H1 (cell line): ENCODE measurements at regions not wholly inside any gene's neighbourhood (a gene's known extent, or its start where the extent isn't known, plus 50 kb on each side); places are given as distances from the start of the nearest gene placed in this dataset.

Source experiments
- CTCF ChIA-PET: fragments of 300-600 bp; sonication (Branson Sonifier 250); formaldehyde crosslinking; loops from one replicate; lab custom pipeline; 2021; ENCODE audit not compliant: partially characterized antibody; lab: Charles Lee
- POLR2A ChIA-PET: fragments of 300-600 bp; sonication (Branson Sonifier 250); formaldehyde crosslinking; loops from one replicate; lab custom pipeline; 2021; ENCODE audit warnings: inconsistent platforms; ENCODE audit not compliant: partially characterized antibody; lab: Charles Lee
- DNase-seq, 2 experiments: peaks; one replicate each; pipeline versions ENCODE4 v3.0.0 to v3.0.0-alpha.2; 2010 to 2022; ENCODE audit warnings: low spot score in 2 of 2, low read depth in 1 of 2, mixed read lengths in 1 of 2
- FAIRE-seq: peaks from 2 replicates; lab custom pipeline; 2011; peaks lifted over from hg19 to GRCh38; lab: Jason Lieb, UNC
- H2AFZ ChIP-seq: 2 replicates; pipeline ENCODE4 v1.8.1; 2012; ENCODE audit warnings: low read length, inconsistent platforms
- H2AK5ac ChIP-seq: 2 replicates; pipeline ENCODE4 v1.6.1; 2013; ENCODE audit warnings: low read depth, low read length
- H2BK120ac ChIP-seq: replicated peaks from 2 replicates; pipeline ENCODE3; 2013; ENCODE audit warnings: low read depth, low read length, inconsistent platforms
- H2BK12ac ChIP-seq: 2 replicates; pipeline ENCODE4 v1.6.1; 2013; ENCODE audit warnings: low read depth, low read length
- H2BK15ac ChIP-seq: 2 replicates; pipeline ENCODE4 v1.6.1; 2013; ENCODE audit warnings: low read length
- H2BK20ac ChIP-seq: 2 replicates; pipeline ENCODE4 v1.6.1; 2013; ENCODE audit warnings: low read length
- H2BK5ac ChIP-seq: 2 replicates; pipeline ENCODE4 v1.6.1; 2013; ENCODE audit warnings: low read depth, low read length
- H3K14ac ChIP-seq: 2 replicates; pipeline ENCODE4 v1.6.1; 2013; ENCODE audit warnings: inconsistent platforms; ENCODE audit not compliant: insufficient read length
- H3K18ac ChIP-seq: 2 replicates; pipeline ENCODE4 v1.6.1; 2013; ENCODE audit warnings: low read length; ENCODE audit errors: extremely low read depth
- H3K23ac ChIP-seq: 2 replicates; pipeline ENCODE4 v1.6.1; 2013; ENCODE audit warnings: inconsistent platforms; ENCODE audit not compliant: insufficient read length
- H3K23me2 ChIP-seq: 2 replicates; pipeline ENCODE4 v1.6.1; 2013; ENCODE audit warnings: low read depth, low read length
- H3K27ac ChIP-seq: 2 replicates; pipeline ENCODE4 v1.6.1; 2011; ENCODE audit warnings: low read depth, low read length, inconsistent platforms
- H3K27me3 ChIP-seq, 4 experiments: replicated peaks in 1 of 4; 1 replicate in 1 of 4; 2 replicates in 3 of 4; pipeline versions ENCODE4 v1.6.1 to v1.8.1; 2011 to 2013; ENCODE audit warnings: low read length in 3 of 4, mild to moderate bottlenecking in 3 of 4, inconsistent platforms in 2 of 4, mixed read lengths in 2 of 4, moderate library complexity in 1 of 4; ENCODE audit not compliant: control insufficient read depth in 3 of 4, insufficient read depth in 3 of 4; ENCODE audit errors: extremely low read depth in 1 of 4
- H3K36me3 ChIP-seq, 4 experiments: 2 replicates each; pipeline versions ENCODE4 v1.6.1 to v1.8.1; 2011 to 2013; ENCODE audit warnings: mild to moderate bottlenecking in 4 of 4, low read length in 3 of 4, moderate library complexity in 2 of 4, control low read depth in 1 of 4, inconsistent platforms in 1 of 4; ENCODE audit not compliant: insufficient read depth in 4 of 4, control insufficient read depth in 2 of 4
- H3K4ac ChIP-seq: replicated peaks from 2 replicates; pipeline ENCODE3; 2013; ENCODE audit warnings: low read length, low read depth, mixed read lengths, inconsistent platforms; ENCODE audit not compliant: insufficient read length
- H3K4me1 ChIP-seq, 4 experiments: replicated peaks in 1 of 4; 1 replicate in 1 of 4; 2 replicates in 3 of 4; pipeline versions ENCODE4 v1.6.1 to v1.8.1; 2011 to 2013; ENCODE audit warnings: low read length in 3 of 4, inconsistent platforms in 2 of 4, mixed read lengths in 1 of 4; ENCODE audit not compliant: insufficient read depth in 4 of 4, control insufficient read depth in 3 of 4
- H3K4me2 ChIP-seq, 2 experiments: 2 replicates each; pipeline versions ENCODE4 v1.6.1 to v1.8.1; 2011 to 2013; ENCODE audit warnings: low read depth in 2 of 2, low read length in 2 of 2, control low read depth in 1 of 2, inconsistent platforms in 1 of 2, mild to moderate bottlenecking in 1 of 2; ENCODE audit not compliant: insufficient read depth in 1 of 2
- H3K4me3 ChIP-seq, 4 experiments: fragments of 200-600, 300-600 bp in 1 of 4; sonication (generic), shearing (Covaris generic), sonication (Bioruptor Twin) in 1 of 4; 2 replicates each; pipeline versions ENCODE4 v1.5.1 to v1.8.1; 2011 to 2016; ENCODE audit warnings: low read length in 4 of 4, low read depth in 3 of 4, control low read depth in 2 of 4, inconsistent platforms in 2 of 4, mild to moderate bottlenecking in 2 of 4, mixed read lengths in 1 of 4, moderate library complexity in 1 of 4; ENCODE audit not compliant: insufficient read depth in 2 of 4; ENCODE audit errors: extremely low read depth in 1 of 4
- H3K56ac ChIP-seq: replicated peaks from 2 replicates; pipeline ENCODE3; 2013; ENCODE audit warnings: low read depth, mild to moderate bottlenecking, mixed read lengths, low read length, inconsistent platforms; ENCODE audit not compliant: insufficient read length
- H3K79me1 ChIP-seq: 2 replicates; pipeline ENCODE4 v1.6.1; 2013; ENCODE audit warnings: low read depth, low read length, control low read depth
- H3K79me2 ChIP-seq, 2 experiments: 2 replicates each; pipeline versions ENCODE4 v1.6.1 to v1.8.1; 2012 to 2013; ENCODE audit warnings: low read length in 2 of 2, mild to moderate bottlenecking in 2 of 2, inconsistent platforms in 1 of 2; ENCODE audit not compliant: insufficient read depth in 2 of 2, control insufficient read depth in 1 of 2
- H3K9ac ChIP-seq, 4 experiments: replicated peaks in 1 of 4; 1 replicate in 1 of 4; 2 replicates in 3 of 4; pipeline versions ENCODE4 v1.6.1 to v1.8.1; 2011 to 2013; ENCODE audit warnings: low read depth in 3 of 4, low read length in 3 of 4, control low read depth in 2 of 4, mild to moderate bottlenecking in 2 of 4, moderate library complexity in 2 of 4, inconsistent platforms in 1 of 4; ENCODE audit errors: extremely low read depth in 1 of 4
- H3K9me3 ChIP-seq, 2 experiments: 2 replicates each; pipeline versions ENCODE4 v1.6.1 to v1.8.1; 2012 to 2013; ENCODE audit warnings: mild to moderate bottlenecking in 2 of 2, moderate library complexity in 2 of 2, control low read depth in 1 of 2, inconsistent platforms in 1 of 2, low read depth in 1 of 2, low read length in 1 of 2, mixed read lengths in 1 of 2; ENCODE audit not compliant: insufficient read depth in 2 of 2
- H4K20me1 ChIP-seq, 2 experiments: replicated peaks in 1 of 2; 2 replicates each; pipeline versions ENCODE3 to v1.8.1; 2011 to 2013; ENCODE audit warnings: inconsistent platforms in 2 of 2, low read length in 2 of 2, mild to moderate bottlenecking in 1 of 2; ENCODE audit not compliant: insufficient read depth in 2 of 2, control insufficient read depth in 1 of 2
- H4K5ac ChIP-seq: 2 replicates; pipeline ENCODE4 v1.6.1; 2013; ENCODE audit warnings: low read length, low read depth, mixed read lengths, inconsistent platforms; ENCODE audit not compliant: insufficient read length
- H4K8ac ChIP-seq: 2 replicates; pipeline ENCODE4 v1.8.0; 2013; ENCODE audit warnings: mild to moderate bottlenecking, moderate library complexity, low read length, inconsistent platforms; ENCODE audit not compliant: insufficient read depth; ENCODE audit errors: extremely low read depth
- H4K91ac ChIP-seq: replicated peaks from 2 replicates; pipeline ENCODE3; 2013; ENCODE audit warnings: low read length, mixed read lengths, inconsistent platforms; ENCODE audit not compliant: insufficient read length
- BRCA1 ChIP-seq: IDR thresholded peaks from 2 replicates; pipeline ENCODE4 v1.6.1; 2012; ENCODE audit warnings: low read depth, low read length, improper control_type of control experiment
- EGR1 ChIP-seq: IDR thresholded peaks from 2 replicates; pipeline ENCODE4 v1.6.1; 2011; ENCODE audit warnings: low read depth, low read length, borderline replicate concordance
- FOSL1 ChIP-seq: IDR thresholded peaks from 2 replicates; pipeline ENCODE4 v1.6.1; 2011; ENCODE audit warnings: mild to moderate bottlenecking, low read depth, low read length, moderate library complexity; ENCODE audit not compliant: insufficient read depth
- HDAC6 ChIP-seq: IDR thresholded peaks from one replicate; pipeline ENCODE4 v1.7.1; 2012; ENCODE audit warnings: low read depth, mild to moderate bottlenecking, inconsistent platforms, low read length, moderate library complexity
- JUN ChIP-seq: IDR thresholded peaks from 2 replicates; pipeline ENCODE4 v1.6.1; 2011; ENCODE audit warnings: low read depth, mild to moderate bottlenecking, improper control_type of control experiment, low read length
- KDM1A ChIP-seq: fragments of 200-600, 300-600 bp; sonication (generic); IDR thresholded peaks from 2 replicates; pipeline ENCODE4 v1.7.1; 2016; ENCODE audit warnings: mild to moderate bottlenecking, low read length, borderline replicate concordance
- PHF8 ChIP-seq: fragments of 200-600 bp; sonication (generic); conservative IDR thresholded peaks from 2 replicates; pipeline ENCODE4 v1.7.1; 2012; ENCODE audit warnings: low read depth, mild to moderate bottlenecking, inconsistent platforms, low read length, moderate library complexity
- RXRA ChIP-seq: IDR thresholded peaks from 2 replicates; pipeline ENCODE4 v1.6.1; 2011; ENCODE audit warnings: low read depth, mild to moderate bottlenecking, low read length, moderate library complexity; ENCODE audit not compliant: insufficient read depth
- SAP30 ChIP-seq: fragments of 300-600 bp; sonication (generic); IDR thresholded peaks from 2 replicates; pipeline ENCODE4 v1.7.1; 2012; ENCODE audit warnings: low read length, moderate library complexity, mild to moderate bottlenecking, inconsistent platforms; ENCODE audit not compliant: insufficient read depth, insufficient replicate concordance
- SIN3A ChIP-seq, 2 experiments: IDR thresholded peaks in 1 of 2; conservative IDR thresholded peaks in 1 of 2; 2 replicates each; pipeline ENCODE4 v1.6.1; 2011 to 2012; ENCODE audit warnings: low read length in 2 of 2, improper control_type of control experiment in 1 of 2, low read depth in 1 of 2, mild to moderate bottlenecking in 1 of 2
- SIX5 ChIP-seq: IDR thresholded peaks from 2 replicates; pipeline ENCODE4 v1.6.1; 2011; ENCODE audit warnings: mild to moderate bottlenecking, low read depth, low read length
- SP1 ChIP-seq: IDR thresholded peaks from 2 replicates; pipeline ENCODE4 v1.6.1; 2011; ENCODE audit warnings: low read depth, low read length
- SP2 ChIP-seq: IDR thresholded peaks from 2 replicates; pipeline ENCODE4 v1.6.1; 2012; ENCODE audit warnings: mild to moderate bottlenecking, low read length, inconsistent platforms
- TAF7 ChIP-seq: optimal IDR thresholded peaks from 2 replicates; pipeline ENCODE3; 2011; ENCODE audit warnings: low read depth, mild to moderate bottlenecking, inconsistent platforms, low read length, moderate library complexity, borderline replicate concordance
- ZNF274 ChIP-seq: IDR thresholded peaks from 2 replicates; pipeline ENCODE4 v1.7.0; 2012; ENCODE audit warnings: low read length, borderline replicate concordance; ENCODE audit errors: extremely low read depth
- WGBS, 2 experiments: shearing (Covaris generic) in 1 of 2; methylation state at CpG; one replicate each; pipeline versions ENCODE4 v1.1.6 to v1.1.7; 2013 to 2015; ENCODE audit warnings: low lambda C conversion rate in 2 of 2, mixed read lengths in 2 of 2, inconsistent platforms in 1 of 2, low coverage in 1 of 2, missing lambda C conversion rate in 1 of 2; ENCODE audit not compliant: insufficient replicate concordance in 2 of 2, insufficient coverage in 1 of 2, insufficient read length in 1 of 2; ENCODE audit errors: extremely low coverage in 1 of 2, missing lambda C conversion rate in 1 of 2; 5-methylcytosine and 5-hydroxymethylcytosine counted together

GRCh38 chr9:19642256-19642655 lies 146.6 kb downstream of the SLC24A2 start:
- H3K4me1 ChIP-seq = no peaks in the 10 kb centered on the region
- 0 out of 2 replicates have a peak overlapping the region, but pooled peaks have one; percentile 38 for H2BK5ac ChIP-seq
- H2BK120ac ChIP-seq = no peak overlapping the region
- H4K20me1 ChIP-seq = no peaks in the 10 kb centered on the region
- no peak overlapping the region for H3K18ac ChIP-seq
- FAIRE-seq = no peak
- no peak overlapping the region for H2BK15ac ChIP-seq
- H3K36me3 ChIP-seq = no peaks in the 10 kb centered on the region
- no peaks in the 10 kb centered on the region for H3K27me3 ChIP-seq
- H3K23me2 ChIP-seq = no peaks in the 10 kb centered on the region; the same call in 1 of the 2 replicates
- no peak overlapping the region for H4K91ac ChIP-seq
- no peak overlapping the region for H2AFZ ChIP-seq
- H4K8ac ChIP-seq = no peak overlapping the region
- H3K9ac ChIP-seq = no peak overlapping the region
- no peak overlapping the region for H4K5ac ChIP-seq
- WGBS, 2 experiments = 96% methylated on average over 2 of the region's 2 CpGs; no CpG with 5 or more reads in 1 of the 2 experiments
- H3K56ac ChIP-seq = no peak overlapping the region
- H2AK5ac ChIP-seq = no peak overlapping the region
- H3K4ac ChIP-seq = no peak overlapping the region
- 0 out of 2 replicates have a peak overlapping the region, but pooled peaks have one; percentile 19 for H2BK20ac ChIP-seq
- H3K23ac ChIP-seq = no peak overlapping the region
- peaks cover 2% of the 10 kb centered on the region for H3K79me1 ChIP-seq
- H3K14ac ChIP-seq = no peak overlapping the region
- H3K9me3 ChIP-seq = no peaks in the 10 kb centered on the region
- ChIA-PET CTCF (interaction anchor here (0.6 to 10.6 kb wide), 17 partner anchors 9 to 178 kb away, joined by 3 to 64 read pairs (median 3); no protein-coding TSS in a partner anchor), POLR2A (no interaction called here)
- no peak overlapping the region for H3K4me3 ChIP-seq
- H3K79me2 ChIP-seq = no peaks in the 10 kb centered on the region
- no peak overlapping the region for H3K4me2 ChIP-seq
- DNase-seq = no peak
- peak overlapping the region; percentile 19; the same call in 1 of the 2 replicates for H2BK12ac ChIP-seq
- 0 out of 2 replicates have a peak overlapping the region, but pooled peaks have one; percentile 6 for H3K27ac ChIP-seq
- TF ChIP-seq HDAC6 = no peak
- no peak for TF ChIP-seq SP2
- no peak for TF ChIP-seq FOSL1
- TF ChIP-seq BRCA1 = no peak
- TF ChIP-seq ZNF274 = no peak
- TF ChIP-seq EGR1 = no peak
- no peak for TF ChIP-seq TAF7
- TF ChIP-seq RXRA = no peak
- no peak for TF ChIP-seq SIX5
- no peak for TF ChIP-seq PHF8
- TF ChIP-seq JUN = no peak
- TF ChIP-seq SIN3A (conservative IDR thresholded peaks at IDR 0.05 in 1 of 2, IDR thresholded peaks at IDR 0.05 in 1 of 2; ENCODE audit: low read depth in 1 of 2, low read length in 2 of 2) = no peak
- TF ChIP-seq SAP30 = no peak
- no peak for TF ChIP-seq KDM1A
- TF ChIP-seq SP1 = no peak
